Neural progenitor cell (in vitro differentiated cells): ENCODE measurements at regions not wholly inside any gene's neighbourhood (a gene's known extent, or its start where the extent isn't known, plus 50 kb on each side); places are given as distances from the start of the nearest gene placed in this dataset.
A peak's percentile ranks its signal among the peaks of the same experiment; 100 is the strongest.
"Not testable (repeated sequence)": the region's sequence is repeated elsewhere in the genome, so short reads cannot be mapped to it uniquely, and the experiment has no call there.

Experiments used
- DNase-seq: peaks from one replicate; pipeline ENCODE4 v3.0.0-alpha.2; 2016; ENCODE audit warnings: low spot score
- H2AFZ ChIP-seq: fragments of 200-600 bp; sonication (generic); replicated peaks from 2 replicates; pipeline ENCODE4 v1.6.1; 2016; ENCODE audit warnings: antibody characterized with exemption
- H3F3A ChIP-seq: fragments of 200-600 bp; sonication (generic); 2 replicates; pipeline ENCODE4 v1.6.1; 2016; ENCODE audit warnings: antibody characterized with exemption, low read depth
- H3K27ac ChIP-seq: fragments of 200-600 bp; sonication (generic); 2 replicates; pipeline ENCODE4 v1.5.1; 2016; ENCODE audit warnings: mild to moderate bottlenecking
- H3K27me3 ChIP-seq: fragments of 200-600 bp; sonication (generic); 2 replicates; pipeline ENCODE4 v1.6.1; 2016; ENCODE audit warnings: mild to moderate bottlenecking, moderate library complexity
- H3K36me3 ChIP-seq: fragments of 200-600 bp; sonication (generic); 2 replicates; pipeline ENCODE4 v1.5.1; 2016
- H3K4me1 ChIP-seq: fragments of 200-600 bp; sonication (generic); 2 replicates; pipeline ENCODE4 v1.6.1; 2016; ENCODE audit warnings: mixed run types
- H3K4me2 ChIP-seq: fragments of 200-600 bp; sonication (generic); 2 replicates; pipeline ENCODE4 v1.6.1; 2016
- H3K4me3 ChIP-seq: fragments of 200-600 bp; sonication (generic); 2 replicates; pipeline ENCODE4 v1.5.1; 2016
- H3K79me2 ChIP-seq: fragments of 200-600 bp; sonication (generic); 2 replicates; pipeline ENCODE4 v1.6.1; 2016; ENCODE audit warnings: low read depth
- H3K9ac ChIP-seq: fragments of 200-600 bp; sonication (generic); 2 replicates; pipeline ENCODE4 v1.6.1; 2016
- H3K9me3 ChIP-seq: fragments of 200-600 bp; sonication (generic); 2 replicates; pipeline ENCODE4 v1.5.1; 2016; ENCODE audit warnings: low read depth
- H4K20me1 ChIP-seq: fragments of 200-600 bp; sonication (generic); 2 replicates; pipeline ENCODE4 v1.6.1; 2016; ENCODE audit warnings: low read depth
- H3K27ac Mint-ChIP-seq: 3 replicates; pipeline ENCODE4 v1.8.0; 2021; ENCODE audit warnings: mixed read lengths
- H3K27me3 Mint-ChIP-seq: 2 replicates; pipeline ENCODE4 v1.8.0; 2022; ENCODE audit warnings: low read depth, mild to moderate bottlenecking, inconsistent platforms, moderate library complexity, mixed read lengths; ENCODE audit not compliant: insufficient read depth
- H3K36me3 Mint-ChIP-seq: 3 replicates; pipeline ENCODE4 v1.8.0; 2021; ENCODE audit warnings: mixed read lengths
- H3K4me1 Mint-ChIP-seq: 3 replicates; pipeline ENCODE4 v1.8.0; 2021; ENCODE audit warnings: mixed read lengths
- H3K4me3 Mint-ChIP-seq: 3 replicates; pipeline ENCODE4 v1.8.0; 2021; ENCODE audit warnings: mild to moderate bottlenecking, moderate library complexity, mixed read lengths
- H3K9me3 Mint-ChIP-seq: 3 replicates; pipeline ENCODE4 v1.8.0; 2020; ENCODE audit warnings: mixed read lengths
- CTCF ChIP-seq: fragments of 200-600 bp; sonication (generic); IDR thresholded peaks from 2 replicates; pipeline ENCODE4 v1.5.1; 2017; ENCODE audit warnings: antibody characterized with exemption, mild to moderate bottlenecking

- H3K27me3 Mint-ChIP-seq, H4K20me1 ChIP-seq: not testable (repeated sequence)
Measured at GRCh38 chr1:146710838-146711521, 227.1 kb upstream of the NBPF12 start.

GRCh38 chr1:146709302-146709701 lies 228.8 kb upstream of the NBPF12 start:
- H3K27ac Mint-ChIP-seq, H2AFZ ChIP-seq, H3K4me3 Mint-ChIP-seq, H3K9me3 Mint-ChIP-seq, H3K36me3 ChIP-seq, H3K9me3 ChIP-seq, DNase-seq, H3K79me2 ChIP-seq, H3K4me3 ChIP-seq, H3K4me1 Mint-ChIP-seq, H3K27ac ChIP-seq, H3K4me2 ChIP-seq, H3F3A ChIP-seq, H4K20me1 ChIP-seq, H3K27me3 ChIP-seq, H3K9ac ChIP-seq, H3K36me3 Mint-ChIP-seq, H3K4me1 ChIP-seq, H3K27me3 Mint-ChIP-seq: not testable (repeated sequence)

More at GRCh38 chr1:146710838-146711521, 227.1 kb upstream of the NBPF12 start:
- not testable (repeated sequence) for H3K27ac Mint-ChIP-seq, H3K79me2 ChIP-seq, H2AFZ ChIP-seq, H3F3A ChIP-seq, H3K4me1 ChIP-seq, H3K9me3 Mint-ChIP-seq, H3K27me3 ChIP-seq, H3K4me3 Mint-ChIP-seq, H3K4me2 ChIP-seq, H3K36me3 Mint-ChIP-seq, H3K27ac ChIP-seq, H3K9ac ChIP-seq, H3K4me3 ChIP-seq, H3K9me3 ChIP-seq, H3K36me3 ChIP-seq, H3K4me1 Mint-ChIP-seq
- peak; percentile 52 for TF ChIP-seq CTCF
- DNase-seq = peak; percentile 55

- H3K27ac ChIP-seq = not testable (repeated sequence)
Measured at GRCh38 chr1:146704162-146704724, 233.9 kb upstream of the NBPF12 start.

GRCh38 chr1:146701320-146701719 lies 236.8 kb upstream of the NBPF12 start:
- DNase-seq = peak; percentile 3
- peak overlapping the region; percentile 90 for H3K27ac Mint-ChIP-seq
- not testable (repeated sequence) for H3K27ac ChIP-seq

More at GRCh38 chr1:146704162-146704724, 233.9 kb upstream of the NBPF12 start:
- H3K4me3 Mint-ChIP-seq, H4K20me1 ChIP-seq, H3F3A ChIP-seq, H3K4me1 Mint-ChIP-seq, H3K27ac Mint-ChIP-seq, H3K4me3 ChIP-seq, DNase-seq, H3K36me3 Mint-ChIP-seq, H3K36me3 ChIP-seq, H3K9me3 Mint-ChIP-seq, H3K27me3 ChIP-seq, H3K79me2 ChIP-seq, H2AFZ ChIP-seq, H3K4me2 ChIP-seq, H3K27me3 Mint-ChIP-seq, H3K9me3 ChIP-seq, H3K9ac ChIP-seq, H3K4me1 ChIP-seq: not testable (repeated sequence)
- TF ChIP-seq CTCF = peak; percentile 13

GRCh38 chr1:146695388-146695787 lies 242.7 kb upstream of the NBPF12 start:
- not testable (repeated sequence) for H3K4me2 ChIP-seq

More at GRCh38 chr1:146701320-146701719, 236.8 kb upstream of the NBPF12 start:
- H3K9me3 Mint-ChIP-seq, H3K4me3 ChIP-seq, H3K79me2 ChIP-seq, H3K36me3 ChIP-seq, H3K4me3 Mint-ChIP-seq, H3K4me1 Mint-ChIP-seq, H3F3A ChIP-seq, H3K9me3 ChIP-seq, H3K27me3 Mint-ChIP-seq, H4K20me1 ChIP-seq, H3K27me3 ChIP-seq, H3K9ac ChIP-seq, H3K36me3 Mint-ChIP-seq, H3K4me1 ChIP-seq, H3K4me2 ChIP-seq: not testable (repeated sequence)
- peak overlapping the region; percentile 39 for H2AFZ ChIP-seq

GRCh38 chr1:146691798-146692197 lies 246.3 kb upstream of the NBPF12 start:
- H3K27me3 Mint-ChIP-seq, H3K9me3 Mint-ChIP-seq: not testable (repeated sequence)

More at GRCh38 chr1:146695388-146695787, 242.7 kb upstream of the NBPF12 start:
- H2AFZ ChIP-seq, H3K79me2 ChIP-seq, H3K27me3 ChIP-seq, DNase-seq, H3K4me3 ChIP-seq, H3K4me1 Mint-ChIP-seq, H3K27ac ChIP-seq, H3K27me3 Mint-ChIP-seq, H3K9me3 ChIP-seq, H3K4me3 Mint-ChIP-seq, H3K36me3 Mint-ChIP-seq, H3K9ac ChIP-seq, H3K4me1 ChIP-seq, H3K9me3 Mint-ChIP-seq, H3F3A ChIP-seq, H3K36me3 ChIP-seq, H4K20me1 ChIP-seq, H3K27ac Mint-ChIP-seq: not testable (repeated sequence)

GRCh38 chr1:146688893-146689292 lies 249.2 kb upstream of the NBPF12 start:
- not testable (repeated sequence) for H3K9me3 Mint-ChIP-seq, DNase-seq, H3K79me2 ChIP-seq, H3K4me3 ChIP-seq, H3K27me3 ChIP-seq, H3K27ac Mint-ChIP-seq, H3K4me3 Mint-ChIP-seq, H2AFZ ChIP-seq, H3K27me3 Mint-ChIP-seq, H3K4me2 ChIP-seq, H3K4me1 Mint-ChIP-seq, H3K4me1 ChIP-seq, H4K20me1 ChIP-seq, H3K9me3 ChIP-seq, H3F3A ChIP-seq, H3K27ac ChIP-seq, H3K36me3 ChIP-seq, H3K9ac ChIP-seq, H3K36me3 Mint-ChIP-seq

More at GRCh38 chr1:146691798-146692197, 246.3 kb upstream of the NBPF12 start:
- not testable (repeated sequence) for H3K4me1 Mint-ChIP-seq, H3K27ac Mint-ChIP-seq, H3K4me1 ChIP-seq, H3K4me3 ChIP-seq, H3K36me3 ChIP-seq, H2AFZ ChIP-seq, H4K20me1 ChIP-seq, H3K4me2 ChIP-seq, H3K4me3 Mint-ChIP-seq, H3K9me3 ChIP-seq, H3K27ac ChIP-seq, H3K9ac ChIP-seq, H3K27me3 ChIP-seq, H3K79me2 ChIP-seq, H3F3A ChIP-seq, H3K36me3 Mint-ChIP-seq, DNase-seq
